Endothelial cell of umbilical vein (primary cell): ENCODE measurements at regions not wholly inside any gene's neighbourhood (a gene's known extent, or its start where the extent isn't known, plus 50 kb on each side); places are given as distances from the start of the nearest gene placed in this dataset.

ENCODE experiments used
- BruUV-seq: library from RNA; stranded (reverse); fragments of 400-500 nt; replicated peaks from 2 replicates; lab custom pipeline; 2021; lab: Mats Ljungman, UMichigan
- CTCF ChIA-PET: fragments of 300-600, 350-600 bp; sonication (Branson Sonifier 250); formaldehyde crosslinking; loops from one replicate; lab custom pipeline; 2021; ENCODE audit warnings: antibody characterized with exemption, inconsistent platforms; lab: Charles Lee
- POLR2A ChIA-PET: fragments of 300-600, 350-600 bp; sonication (Branson Sonifier 250); formaldehyde crosslinking; loops from one replicate; lab custom pipeline; 2021; ENCODE audit warnings: antibody characterized with exemption, inconsistent platforms; lab: Charles Lee
- DNase-seq: peaks from one replicate; pipeline ENCODE4 v3.0.0-alpha.2; 2011; ENCODE audit warnings: low read depth, low spot score
- FAIRE-seq: peaks from 2 replicates; lab custom pipeline; 2011; peaks lifted over from hg19 to GRCh38; lab: Jason Lieb, UNC
- H2AFZ ChIP-seq: 2 replicates; pipeline ENCODE4 v1.6.0; 2012; ENCODE audit warnings: low read depth, low read length, control low read depth, inconsistent platforms
- H3K27ac ChIP-seq: 2 replicates; pipeline ENCODE4 v1.5.1; 2011; ENCODE audit warnings: low read depth, mild to moderate bottlenecking, control low read depth, low read length, moderate library complexity; ENCODE audit not compliant: insufficient read depth
- H3K27me3 ChIP-seq, 2 experiments: 2 replicates each; pipeline versions ENCODE4 v1.6.0 to v1.6.1; 2011; ENCODE audit warnings: low read length in 2 of 2, mixed read lengths in 1 of 2; ENCODE audit not compliant: control insufficient read depth in 2 of 2, insufficient read depth in 2 of 2
- H3K36me3 ChIP-seq, 2 experiments: 2 replicates in 1 of 2; 3 replicates in 1 of 2; pipeline ENCODE4 v1.5.1; 2011; ENCODE audit warnings: low read length in 2 of 2, mild to moderate bottlenecking in 1 of 2, moderate library complexity in 1 of 2; ENCODE audit not compliant: control insufficient read depth in 2 of 2, insufficient read depth in 2 of 2; ENCODE audit errors: extremely low read depth in 1 of 2
- H3K4me1 ChIP-seq: 3 replicates; pipeline ENCODE4 v1.5.1; 2011; ENCODE audit warnings: mild to moderate bottlenecking, low read length; ENCODE audit not compliant: control insufficient read depth, insufficient read depth; ENCODE audit errors: extremely low read depth
- H3K4me2 ChIP-seq: 2 replicates; pipeline ENCODE4 v1.6.1; 2011; ENCODE audit warnings: low read length, control low read depth, mixed read lengths; ENCODE audit not compliant: insufficient read depth
- H3K4me3 ChIP-seq, 3 experiments: fragments of 200-600 bp in 1 of 3; sonication (generic), shearing (Covaris generic) in 1 of 3; replicated peaks in 1 of 3; 2 replicates each; pipeline ENCODE4 v1.5.1; 2011 to 2016; ENCODE audit warnings: control low read depth in 3 of 3, low read length in 3 of 3, mild to moderate bottlenecking in 2 of 3, inconsistent platforms in 1 of 3, low read depth in 1 of 3, moderate library complexity in 1 of 3; ENCODE audit not compliant: insufficient read depth in 1 of 3
- H3K79me2 ChIP-seq: 2 replicates; pipeline ENCODE4 v1.6.0; 2012; ENCODE audit warnings: low read length, inconsistent platforms; ENCODE audit not compliant: control insufficient read depth, insufficient read depth
- H3K9ac ChIP-seq: replicated peaks from 2 replicates; pipeline ENCODE3; 2011; ENCODE audit warnings: low read length, control low read depth; ENCODE audit not compliant: insufficient read depth; ENCODE audit errors: extremely low read depth
- H3K9me1 ChIP-seq: replicated peaks from 3 replicates; pipeline ENCODE4 v1.6.0; 2011; ENCODE audit warnings: mild to moderate bottlenecking, low read length; ENCODE audit not compliant: control insufficient read depth, insufficient read depth; ENCODE audit errors: extremely low read depth
- H3K9me3 ChIP-seq: replicated peaks from 2 replicates; pipeline ENCODE4 v1.5.1; 2012; ENCODE audit warnings: low read length, inconsistent platforms; ENCODE audit not compliant: control insufficient read depth, insufficient read depth
- H4K20me1 ChIP-seq: replicated peaks from 2 replicates; pipeline ENCODE3; 2011; ENCODE audit warnings: mild to moderate bottlenecking, low read length; ENCODE audit not compliant: control insufficient read depth, insufficient read depth; ENCODE audit errors: extremely low read depth
- CTCF ChIP-seq, 2 donors: IDR thresholded peaks; 1 replicate in 1 of 2; 2 replicates in 1 of 2; pipeline ENCODE4 v1.5.1; 2011; ENCODE audit warnings: low read length in 2 of 2, mild to moderate bottlenecking in 2 of 2, moderate library complexity in 2 of 2, control low read depth in 1 of 2, inconsistent platforms in 1 of 2, low read depth in 1 of 2; ENCODE audit not compliant: insufficient read depth in 1 of 2; ENCODE audit errors: extremely low read depth in 1 of 2
- EZH2 ChIP-seq: IDR thresholded peaks from 2 replicates; pipeline ENCODE4 v1.6.1; 2012; ENCODE audit warnings: borderline replicate concordance, low read depth, mild to moderate bottlenecking, moderate library complexity, low read length, inconsistent platforms; ENCODE audit not compliant: severe bottlenecking
- FOS ChIP-seq: IDR thresholded peaks from 2 replicates; pipeline ENCODE4 v1.6.1; 2011; ENCODE audit warnings: mild to moderate bottlenecking, low read length, moderate library complexity, borderline replicate concordance; ENCODE audit not compliant: insufficient read depth
- GATA2 ChIP-seq: IDR thresholded peaks from 2 replicates; pipeline ENCODE4 v1.7.0; 2011; ENCODE audit warnings: low read depth, mild to moderate bottlenecking, moderate library complexity, mixed read lengths, low read length; ENCODE audit not compliant: insufficient read length, insufficient read depth
- JUN ChIP-seq: IDR thresholded peaks from 2 replicates; pipeline ENCODE4 v1.6.1; 2011; ENCODE audit warnings: borderline replicate concordance, low read depth; ENCODE audit not compliant: insufficient read length, insufficient read depth
- MAX ChIP-seq: IDR thresholded peaks from 2 replicates; pipeline ENCODE4 v1.6.1; 2011; ENCODE audit not compliant: insufficient read depth, insufficient read length
- MYC ChIP-seq: IDR thresholded peaks from one replicate; pipeline ENCODE4 v1.6.1; 2011; ENCODE audit warnings: mild to moderate bottlenecking, low read depth, low read length
- POLR2A ChIP-seq: IDR thresholded peaks from 2 replicates; pipeline ENCODE4 v1.6.1; 2012; ENCODE audit warnings: low read depth, mild to moderate bottlenecking, control low read depth, low read length
- POLR2AphosphoS5 ChIP-seq: IDR thresholded peaks from 2 replicates; pipeline ENCODE4 v1.6.1; 2012; ENCODE audit warnings: low read depth, mild to moderate bottlenecking, control low read depth, low read length, moderate library complexity; ENCODE audit not compliant: insufficient read depth
- dilution Hi-C: fragments of 300-500 bp; cut with MboI; formaldehyde crosslinking; loops from one replicate; pipeline ENCODE4 v1.15.0; 2019; ENCODE audit warnings: low sequenced_read_pairs; ENCODE audit not compliant: extremely low pct_ligation_motif_present
- intact Hi-C: fragments of 100-400 bp; cut with micrococcal nuclease; formaldehyde crosslinking; loops from one replicate; pipeline ENCODE4 v1.10.0; 2022

- Histone ChIP-seq H4K20me1 (no peaks in the 10 kb centered on the region), H3K4me1 (no peaks in the 10 kb centered on the region), H3K27me3 (no peaks in the 10 kb centered on the region), H3K79me2 (no peaks in the 10 kb centered on the region), H3K9ac (no peak overlapping the region), H3K9me1 (no peaks in the 10 kb centered on the region), H3K4me2 (no peak overlapping the region), H3K27ac (no peak overlapping the region), H2AFZ (no peak overlapping the region), H3K4me3 (no peak overlapping the region), H3K36me3 (no peaks in the 10 kb centered on the region), H3K9me3 (peaks cover 2% of the 10 kb centered on the region)
- POLR2A ChIA-PET, result no interaction called here
- dilution Hi-C loops (no loop called here), intact Hi-C loops (no loop called here)
- no peak for TF ChIP-seq MYC
- TF ChIP-seq FOS, result no peak
- TF ChIP-seq JUN, result no peak
- no peak for TF ChIP-seq MAX
- TF ChIP-seq POLR2A, result no peak
- no peak for TF ChIP-seq GATA2
- no peak for TF ChIP-seq POLR2AphosphoS5
- TF ChIP-seq EZH2, result no peak
- TF ChIP-seq CTCF (IDR thresholded peaks at IDR 0.05; ENCODE audit: extremely low read depth in 1 of 2, insufficient read depth in 1 of 2, low read depth in 1 of 2, low read length in 2 of 2), result no peak
- no peak for DNase-seq
- FAIRE-seq, result no peak
- no TSS peak for BruUV-seq
- CTCF ChIA-PET, result no interaction called here
These were observed 435.2 kb upstream of the DPPA4 start for GRCh38 chr3:109772520-109772919.
